CD4-positive, alpha-beta T cell treated with Interleukin-17A for 1 hour (primary cell): ENCODE measurements at regions not wholly inside any gene's neighbourhood (a gene's known extent, or its start where the extent isn't known, plus 50 kb on each side); places are given as distances from the start of the nearest gene placed in this dataset.
A peak's percentile ranks its signal among the peaks of the same experiment; 100 is the strongest.

Source experiments
- DNase-seq: peaks from one replicate; pipeline ENCODE4 v3.0.0-alpha.2; 2020

DNA sequence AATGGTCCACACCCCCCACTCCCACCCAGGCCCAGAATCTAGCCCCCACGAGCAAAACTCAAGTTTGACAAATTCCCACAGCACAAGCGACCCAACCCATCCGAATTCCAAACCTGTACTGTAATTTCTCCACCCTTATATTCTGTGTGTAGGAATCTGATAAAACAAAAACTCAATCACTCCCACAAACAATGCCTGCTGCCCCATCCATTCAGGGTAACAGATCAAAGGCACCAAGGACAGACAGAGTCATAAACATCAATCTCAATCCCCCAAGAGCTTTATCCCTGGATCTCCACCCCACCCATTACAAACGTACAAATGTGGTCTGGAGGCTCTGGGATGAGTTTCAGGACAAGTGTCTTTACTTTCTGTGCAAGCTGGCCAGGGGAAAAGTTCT is 157.8 kb downstream of the AXIN2 start:
- no peak for DNase-seq

DNA sequence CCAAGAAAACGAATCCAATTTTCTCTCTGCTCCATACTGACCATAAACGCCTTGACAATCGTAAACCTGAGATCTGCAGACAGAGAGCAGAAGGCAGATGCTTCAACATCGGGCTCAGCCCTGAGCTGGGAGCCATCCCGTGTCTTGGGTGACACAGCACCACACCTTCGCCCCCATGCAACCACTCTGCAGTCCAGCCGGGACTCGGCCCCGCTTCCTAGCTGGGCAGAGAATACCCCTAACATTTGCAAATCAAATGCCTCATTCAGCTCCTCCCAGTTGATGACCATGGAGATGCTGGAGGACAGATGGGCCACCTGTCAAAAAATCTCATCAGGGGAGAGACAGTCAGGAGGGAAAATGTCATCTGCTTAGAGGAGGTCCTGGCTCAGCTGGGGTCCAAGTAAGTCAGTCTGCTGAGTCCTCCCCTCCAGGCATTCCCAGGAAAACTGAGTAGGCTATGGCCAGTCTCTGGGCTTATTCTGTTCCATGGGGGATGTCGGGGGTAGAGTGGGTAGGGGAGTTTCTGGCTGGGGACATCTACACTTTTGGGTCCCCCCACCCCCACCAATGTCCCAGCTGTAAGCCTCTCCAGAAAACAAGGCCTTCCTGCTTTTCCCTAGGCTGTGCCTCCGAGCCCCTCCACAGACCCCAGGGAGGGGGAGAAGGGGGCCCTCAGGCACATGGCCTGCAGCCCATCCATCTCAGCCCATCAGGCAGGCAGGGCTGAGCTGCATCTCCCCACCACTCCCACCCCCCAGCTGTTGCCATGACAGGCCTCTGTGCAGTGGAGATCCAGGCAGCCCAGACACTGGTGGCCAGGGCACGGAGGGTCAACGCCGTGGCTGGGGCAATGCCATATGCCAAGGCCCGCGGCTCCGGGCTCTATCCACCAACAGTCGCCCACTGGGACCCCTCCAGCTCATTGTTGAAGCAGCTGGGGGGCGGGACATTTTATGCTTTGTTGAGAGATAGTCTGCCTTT is 158.6 kb downstream of the AXIN2 start:
- no peak for DNase-seq

DNA sequence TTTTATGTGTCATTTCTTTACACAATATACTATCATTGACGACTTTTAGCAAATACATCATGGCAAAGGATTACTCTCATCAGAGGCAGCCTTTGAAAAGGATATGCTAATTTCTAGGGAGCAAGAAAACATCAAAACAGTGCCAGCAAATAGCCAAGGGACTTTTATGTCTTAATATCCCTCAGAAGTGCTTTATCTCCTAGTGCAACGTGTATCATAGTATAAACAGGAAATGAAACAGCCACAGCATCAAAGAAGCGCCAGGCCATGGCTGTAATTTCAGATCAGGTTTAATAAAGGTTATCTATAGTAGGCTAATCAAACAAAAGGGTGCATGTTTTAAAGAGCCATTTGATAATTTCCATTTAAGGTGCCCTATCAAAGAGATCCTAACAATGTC is 159.9 kb downstream of the AXIN2 start:
- DNase-seq = no peak

DNA sequence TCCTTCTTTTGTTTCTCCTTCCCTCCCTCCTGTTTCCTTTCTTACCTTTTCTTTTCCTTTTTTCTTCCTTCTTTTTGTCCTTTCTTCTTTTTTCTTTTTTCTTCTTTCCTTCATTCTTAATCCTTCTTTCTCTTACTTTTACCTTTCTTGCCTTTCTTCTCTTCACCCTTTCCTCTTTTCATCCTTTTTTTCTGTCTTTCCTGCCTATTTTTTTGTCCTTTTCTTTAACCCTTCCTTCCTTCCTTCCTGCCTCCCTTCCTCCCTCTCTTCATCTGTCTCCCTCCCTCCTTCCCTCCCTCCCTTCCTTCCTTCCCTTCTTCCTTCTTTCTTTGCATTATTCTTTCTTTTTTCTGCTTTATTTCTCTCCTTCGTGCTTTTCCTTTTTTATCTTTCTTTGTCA is 160.7 kb downstream of the AXIN2 start:
- DNase-seq = no peak

DNA sequence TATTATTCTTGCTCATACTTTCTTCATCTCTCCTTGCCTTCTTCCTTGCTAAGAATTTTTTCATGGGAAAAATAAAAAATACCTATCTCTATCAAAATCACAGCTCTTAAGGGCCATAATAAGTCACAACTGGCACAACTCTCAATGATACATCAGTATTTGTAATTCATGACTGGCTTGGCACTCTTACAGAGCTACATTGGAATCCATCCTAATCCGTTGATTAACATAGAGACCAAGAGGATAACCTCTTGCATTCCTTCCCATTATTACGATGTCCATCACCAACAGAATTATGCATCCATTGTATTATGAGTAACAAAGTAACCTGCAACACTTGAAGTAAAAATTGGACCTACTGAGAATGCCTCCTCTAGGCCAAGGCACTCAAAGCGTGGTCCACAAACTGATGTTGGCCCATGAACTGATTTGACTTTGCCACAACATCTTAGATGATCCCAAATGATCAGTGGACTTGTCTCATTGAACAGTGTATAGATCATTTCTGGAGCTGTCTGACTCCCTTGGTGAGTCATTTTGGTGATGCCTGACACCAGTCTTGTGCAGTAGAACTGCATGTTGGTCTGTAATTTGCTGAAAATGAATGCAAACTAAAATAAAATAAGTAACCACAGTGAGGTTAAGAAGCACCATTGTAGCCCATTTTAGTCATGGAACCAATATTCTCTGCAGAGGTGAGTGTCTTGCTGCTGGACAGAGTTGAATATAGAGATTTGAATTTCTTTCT is 163.2 kb downstream of the AXIN2 start:
- DNase-seq = no peak

DNA sequence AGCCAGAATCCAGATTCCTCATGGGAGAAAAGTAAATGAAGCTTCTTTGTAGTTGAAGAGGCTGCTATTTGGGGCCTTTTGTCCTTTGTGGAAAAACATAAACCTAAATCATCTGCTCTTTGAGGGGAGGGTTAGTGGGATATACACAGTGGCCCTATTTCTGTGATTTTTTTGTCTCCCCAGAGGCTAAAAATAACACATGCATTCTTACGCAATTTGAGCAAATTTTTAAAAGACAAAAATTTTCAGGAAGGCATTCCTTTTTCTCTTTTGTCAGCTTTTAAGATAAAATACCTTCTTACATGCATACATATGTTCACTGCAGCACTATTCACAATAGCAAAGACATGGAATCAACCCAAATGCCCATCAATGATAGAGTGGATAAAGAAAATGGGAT is 165.5 kb downstream of the AXIN2 start:
- no peak for DNase-seq

DNA sequence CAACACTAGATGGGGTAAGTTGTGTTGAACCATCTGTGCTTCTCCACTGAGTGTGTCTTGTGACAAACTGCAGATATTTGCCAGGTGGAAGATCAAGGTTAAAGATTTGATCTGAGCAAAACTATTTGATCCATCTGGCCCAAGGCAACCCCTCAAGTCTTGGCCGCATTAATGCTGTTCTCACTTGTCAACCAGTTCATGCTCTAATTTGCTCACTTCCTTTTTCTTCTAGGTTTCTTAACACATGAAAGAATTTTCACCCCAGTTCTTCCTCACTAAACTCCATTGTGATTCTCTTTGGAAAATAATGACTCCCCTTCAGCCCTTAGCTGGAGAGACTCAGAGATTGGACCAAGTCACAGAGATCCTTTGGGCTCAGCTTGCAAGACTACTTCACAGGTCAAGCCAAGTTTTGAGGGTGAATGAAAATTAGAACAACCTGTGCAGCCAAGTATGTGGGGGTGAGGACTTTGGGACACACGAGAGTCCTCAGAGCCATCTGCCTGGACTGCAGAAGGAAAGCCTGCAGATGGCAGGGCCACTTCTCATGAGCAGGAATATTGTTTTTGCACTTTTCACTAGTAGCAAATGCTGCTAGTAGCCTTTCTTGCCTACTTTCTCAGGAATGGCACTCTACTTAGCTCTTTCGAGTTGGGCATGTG is 166.5 kb downstream of the AXIN2 start:
- DNase-seq = no peak

DNA sequence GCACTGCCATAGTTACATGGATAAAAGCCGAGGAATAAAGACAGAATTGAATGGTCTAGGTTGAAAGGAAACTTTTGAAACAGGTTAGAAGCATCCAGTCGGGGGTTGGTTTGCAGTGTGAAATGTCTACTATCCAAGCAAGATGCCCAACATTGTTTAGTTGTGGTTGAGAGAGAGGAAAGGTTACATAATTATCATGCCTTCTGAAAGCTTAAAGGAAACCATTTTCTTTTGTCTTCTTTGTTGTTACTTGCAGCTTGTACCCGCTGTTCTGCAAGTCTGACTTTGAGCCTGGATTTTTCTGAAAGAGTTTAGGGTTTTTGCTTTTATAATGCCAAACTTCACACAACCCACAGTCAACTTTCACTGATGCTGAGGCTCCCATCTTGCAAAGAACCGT is 167.9 kb downstream of the AXIN2 start:
- no peak for DNase-seq

DNA sequence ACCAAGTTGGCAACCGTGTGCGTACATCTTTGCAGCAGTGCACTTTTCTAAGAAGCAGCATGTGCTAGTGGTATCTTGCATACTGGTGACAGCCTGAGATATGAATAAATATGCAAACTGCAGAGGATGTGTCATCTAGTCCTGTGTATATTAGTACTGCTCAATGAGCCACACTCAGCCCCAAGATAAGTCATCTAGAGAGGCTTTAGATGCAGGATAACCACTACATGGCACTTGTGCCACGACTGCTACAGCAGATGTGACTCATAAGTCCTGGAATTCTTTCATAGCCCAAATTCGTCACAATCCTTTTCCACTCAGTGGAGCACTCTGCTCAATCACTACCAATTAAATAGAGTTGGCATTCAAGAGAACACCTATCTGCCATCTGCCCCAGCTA is 171.5 kb downstream of the AXIN2 start:
- DNase-seq = no peak

DNA sequence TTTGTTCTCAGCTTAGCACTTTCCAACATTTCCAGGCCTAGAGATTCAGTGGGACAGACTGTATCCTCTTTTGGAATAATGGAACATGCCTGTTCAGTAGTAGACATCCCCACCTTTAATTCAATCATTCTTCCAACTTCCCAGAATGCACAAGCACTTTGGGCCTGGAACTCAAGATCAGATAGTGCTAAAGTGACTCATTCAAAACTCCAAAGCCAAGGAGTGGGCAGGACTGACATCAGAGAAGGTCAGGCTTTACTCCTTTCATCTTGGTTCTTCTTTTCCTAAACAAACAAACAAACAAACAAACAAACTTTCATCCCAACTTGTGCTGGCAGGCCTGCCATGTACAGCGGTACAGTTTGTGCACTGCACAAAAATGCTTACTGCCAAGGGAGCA is 172.0 kb downstream of the AXIN2 start:
- no peak for DNase-seq

DNA sequence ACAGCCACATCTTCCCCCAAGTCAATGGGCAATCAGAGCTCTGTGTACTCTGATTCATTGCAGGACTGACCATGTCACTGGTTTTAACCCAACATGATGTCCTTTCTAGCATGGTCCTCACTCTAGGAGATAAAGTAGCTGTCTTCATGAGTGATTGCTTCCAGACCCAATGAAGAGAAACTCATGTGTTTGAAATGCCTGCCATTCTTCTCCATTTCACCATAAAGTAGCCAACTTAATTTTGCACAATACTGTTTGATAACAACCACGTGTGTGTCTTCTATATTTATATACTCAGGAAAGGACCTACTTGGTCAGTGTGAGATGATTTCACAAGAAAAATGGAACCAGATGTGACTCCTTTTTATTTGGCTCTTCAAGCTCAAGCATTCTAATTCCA is 172.5 kb downstream of the AXIN2 start:
- DNase-seq = no peak

DNA sequence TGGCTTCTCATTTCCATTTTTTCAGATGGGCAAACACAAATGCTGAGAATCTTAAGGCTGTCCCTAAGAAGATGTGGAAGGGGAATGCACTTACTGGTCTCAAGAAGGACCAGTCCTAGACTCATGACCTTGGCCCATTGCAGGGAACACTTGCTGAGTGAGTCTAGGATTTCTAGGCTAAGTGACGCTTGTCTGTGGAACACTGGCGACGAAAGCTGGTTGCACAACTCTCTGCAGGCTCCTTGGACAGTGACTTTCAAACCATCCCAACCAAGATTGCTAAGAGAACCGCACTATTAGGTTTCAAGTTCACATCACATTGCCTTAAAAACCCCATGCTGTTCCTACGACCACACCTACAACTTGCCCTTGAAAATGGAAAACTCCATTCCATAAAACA is 174.1 kb downstream of the AXIN2 start:
- DNase-seq = no peak

DNA sequence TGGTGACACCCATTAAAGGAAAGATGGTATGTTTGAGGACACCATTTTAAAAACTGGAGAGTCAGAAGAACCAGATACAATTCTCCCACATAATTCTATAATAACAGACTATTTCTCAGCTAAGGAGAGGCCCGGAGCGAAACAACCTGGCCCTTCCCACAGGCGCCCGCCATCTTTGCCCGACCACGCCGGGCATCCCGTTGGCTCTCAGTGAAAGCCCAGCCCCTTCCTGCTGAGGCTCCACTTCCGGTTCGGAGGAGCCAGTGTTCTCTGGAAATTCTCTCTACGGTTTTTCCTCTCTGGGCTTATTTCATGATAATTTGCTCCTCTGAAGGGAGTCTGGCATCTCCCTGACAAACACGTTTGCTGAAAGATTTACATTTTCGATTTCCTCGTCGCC is 175.7 kb downstream of the AXIN2 start:
- DNase-seq = no peak

DNA sequence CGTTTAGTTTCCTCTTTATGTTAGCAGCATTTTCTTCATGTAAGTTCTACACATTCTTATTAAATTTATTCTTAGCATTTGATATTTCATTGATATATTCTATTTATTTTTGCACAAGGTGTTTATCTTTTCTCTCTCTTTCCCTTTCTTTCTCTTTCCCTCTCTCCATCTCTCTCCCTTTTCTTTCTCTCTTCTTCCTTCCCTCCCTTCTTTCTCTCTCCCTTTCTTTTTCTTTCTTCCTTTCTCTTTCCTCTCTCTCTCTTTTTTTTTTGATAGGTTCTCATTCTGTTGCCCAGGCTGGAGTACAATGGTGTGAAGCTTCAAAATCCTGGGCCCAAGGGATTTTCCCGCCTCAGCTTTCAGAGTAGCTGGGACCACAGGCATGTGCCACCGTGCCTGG is 176.4 kb downstream of the AXIN2 start:
- no peak for DNase-seq

DNA sequence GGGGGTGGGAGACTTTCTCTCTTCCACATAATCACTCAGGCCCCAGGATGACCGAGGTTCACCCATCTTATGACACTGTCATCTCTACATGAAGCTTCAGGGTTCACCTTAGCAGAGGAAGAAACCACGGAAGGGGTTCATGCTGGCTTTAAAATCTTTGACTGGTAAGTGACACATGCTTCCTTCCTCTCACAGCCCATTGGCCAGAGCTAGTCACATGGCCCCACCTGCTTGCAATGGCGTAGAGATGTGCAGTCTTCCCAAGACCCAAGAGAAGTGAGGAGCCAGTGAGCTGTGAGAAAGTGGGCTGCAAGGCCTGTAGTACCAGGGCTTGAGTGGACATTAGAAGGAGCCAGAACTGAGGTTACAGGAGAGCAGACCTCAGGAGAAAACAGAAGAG is 180.3 kb downstream of the AXIN2 start:
- DNase-seq = no peak

DNA sequence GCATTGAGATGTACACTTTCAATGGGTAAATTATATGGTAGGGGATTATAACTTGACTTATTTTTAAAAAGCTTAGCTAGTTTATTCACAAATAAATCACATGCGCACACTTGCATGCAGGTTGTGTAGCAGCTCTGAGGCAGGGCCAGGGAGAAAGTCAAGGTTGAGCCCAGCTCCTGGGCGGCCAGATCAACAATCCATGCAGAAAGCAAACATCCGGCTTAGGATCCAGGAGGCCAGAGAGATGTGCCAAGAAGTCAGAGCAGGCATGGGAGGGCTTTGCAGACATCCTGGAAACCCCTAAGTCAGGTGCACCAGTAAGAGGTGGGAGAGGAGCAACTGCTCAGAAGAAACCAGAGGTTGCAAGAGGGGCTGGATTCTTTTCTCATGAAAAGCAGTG is 186.5 kb downstream of the AXIN2 start:
- no peak for DNase-seq

DNA sequence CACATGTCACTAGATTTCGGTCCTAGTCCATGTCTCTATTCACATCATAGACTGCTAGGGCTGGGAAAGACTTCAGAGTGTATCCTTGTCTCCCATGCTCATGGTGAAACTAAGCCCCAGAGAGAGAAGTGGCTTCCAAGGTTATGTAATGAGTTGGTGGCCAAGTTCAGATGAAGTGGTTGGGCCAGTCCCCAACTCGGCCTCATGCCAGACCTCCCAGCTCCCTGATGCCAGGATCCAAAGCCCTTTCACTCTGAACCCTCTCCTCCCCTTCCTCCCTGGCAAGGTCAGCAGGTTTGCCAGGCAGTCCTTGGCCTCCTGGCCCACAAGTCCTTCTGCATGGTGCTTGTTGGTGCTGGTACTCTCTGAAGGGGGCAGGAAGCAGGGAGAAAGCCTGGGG is 189.7 kb downstream of the AXIN2 start:
- DNase-seq = no peak

DNA sequence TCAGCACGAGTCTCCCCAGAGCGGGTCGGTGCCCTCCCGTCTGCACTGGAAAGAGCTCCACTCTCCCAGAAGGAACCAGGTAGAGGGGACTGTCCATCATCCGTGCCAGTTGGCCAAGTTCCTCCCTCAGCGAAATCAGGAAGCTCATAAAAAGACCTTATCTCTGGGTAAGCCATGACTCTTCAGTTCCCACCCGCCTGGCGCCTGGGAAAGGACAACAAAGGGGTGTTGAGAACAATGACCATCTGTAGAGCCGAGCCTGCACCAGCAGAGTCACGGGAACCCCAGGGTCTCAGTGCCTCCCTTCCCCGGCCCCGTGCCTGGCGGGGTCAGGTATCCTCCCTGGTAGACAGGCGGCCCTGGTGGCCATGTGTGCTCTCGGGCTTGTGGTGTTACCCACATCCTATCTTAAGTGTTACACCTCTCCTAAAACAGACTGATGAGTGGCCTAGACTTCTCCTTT is 190.7 kb downstream of the AXIN2 start:
- peak; percentile 2 for DNase-seq

DNA sequence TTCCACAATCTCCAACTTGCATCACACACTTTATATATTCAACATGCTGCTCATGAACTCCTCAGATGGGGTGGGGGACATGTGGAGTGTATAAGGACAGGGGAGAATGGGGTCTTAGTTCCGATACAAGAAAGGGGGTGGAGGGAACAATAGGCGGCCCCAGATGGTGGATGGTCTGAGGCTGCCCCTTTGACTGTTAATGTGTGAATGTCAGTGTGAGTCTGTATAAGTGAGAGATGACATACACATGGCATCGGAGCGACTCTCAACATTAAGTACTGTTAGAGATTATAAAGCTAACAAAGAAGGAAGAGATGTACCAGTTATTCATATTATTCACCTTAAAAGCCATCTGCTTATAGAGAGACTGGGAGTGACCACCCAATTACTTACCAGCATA is 193.1 kb downstream of the AXIN2 start:
- DNase-seq = no peak

DNA sequence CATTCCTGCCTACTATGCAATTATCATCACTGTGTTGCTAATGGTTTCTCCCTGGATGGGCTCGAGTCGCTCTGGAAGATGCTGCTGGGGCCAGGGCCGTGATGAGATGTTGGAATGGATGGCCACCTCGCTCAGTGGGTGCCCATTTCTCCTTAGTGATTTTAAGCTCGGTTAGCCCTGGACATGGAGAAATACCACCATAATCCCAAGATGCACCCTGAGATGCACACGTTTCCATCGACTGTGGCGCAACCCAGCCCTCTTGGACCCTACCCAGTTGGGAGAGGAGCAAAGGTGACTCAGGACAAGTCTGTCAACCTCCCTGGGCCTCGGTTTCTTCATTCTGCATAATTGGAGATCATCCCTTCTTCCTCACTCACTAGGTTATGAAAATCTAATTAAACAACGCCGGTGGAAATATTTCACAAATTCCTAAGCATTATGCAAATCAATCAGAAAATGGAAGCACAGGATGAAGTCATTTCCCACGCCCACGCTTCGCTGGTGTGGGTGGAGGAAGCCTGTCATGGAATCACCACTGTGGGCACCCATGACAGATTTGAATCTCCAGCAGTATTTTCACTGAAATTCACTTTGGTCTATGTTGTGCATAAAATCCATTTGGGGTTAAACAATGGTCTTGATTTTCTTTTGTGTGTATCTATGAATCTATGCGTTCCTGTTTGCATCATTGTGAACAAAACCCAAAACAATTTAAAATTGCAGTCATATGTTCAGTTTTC is 195.2 kb downstream of the AXIN2 start:
- no peak for DNase-seq

DNA sequence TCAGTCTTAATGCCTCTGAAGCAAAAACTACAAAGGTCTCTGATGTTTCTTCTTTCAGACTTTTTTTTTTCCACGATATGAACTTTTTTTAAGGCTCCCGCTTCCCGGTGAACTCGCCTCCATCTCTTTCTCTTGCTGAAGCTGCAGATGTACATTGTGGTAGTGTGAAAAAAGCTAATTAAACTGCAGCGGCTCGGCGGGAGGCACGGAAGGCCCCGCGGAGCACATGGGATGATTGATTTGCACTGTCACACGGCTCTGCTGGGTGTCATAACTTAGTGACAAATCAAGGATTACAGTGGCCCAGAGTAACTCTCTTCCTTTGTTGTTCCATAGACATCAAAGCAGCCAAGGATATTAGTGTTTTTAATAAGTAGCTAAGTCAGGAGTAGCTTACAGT is 196.3 kb downstream of the AXIN2 start:
- DNase-seq = no peak

DNA sequence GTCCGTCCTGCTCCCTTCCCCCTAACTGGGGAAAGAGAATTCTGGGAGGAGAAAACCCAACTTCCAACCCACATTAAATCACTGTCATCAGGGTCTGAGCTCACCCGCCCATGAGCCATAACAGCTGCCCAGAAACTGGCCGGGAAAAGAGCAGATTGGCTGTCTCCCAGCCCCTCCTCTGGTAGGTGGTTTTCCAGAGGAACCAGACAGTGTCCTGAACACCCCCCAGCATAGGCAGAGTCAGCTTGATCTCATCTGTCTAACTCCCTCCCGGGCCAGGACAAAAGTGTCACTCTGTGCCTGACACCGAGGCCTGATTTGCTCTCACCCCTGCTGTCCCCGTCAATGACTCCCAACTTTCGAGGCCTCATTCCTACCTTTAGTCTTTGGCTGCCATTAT is 197.0 kb downstream of the AXIN2 start:
- DNase-seq = no peak

DNA sequence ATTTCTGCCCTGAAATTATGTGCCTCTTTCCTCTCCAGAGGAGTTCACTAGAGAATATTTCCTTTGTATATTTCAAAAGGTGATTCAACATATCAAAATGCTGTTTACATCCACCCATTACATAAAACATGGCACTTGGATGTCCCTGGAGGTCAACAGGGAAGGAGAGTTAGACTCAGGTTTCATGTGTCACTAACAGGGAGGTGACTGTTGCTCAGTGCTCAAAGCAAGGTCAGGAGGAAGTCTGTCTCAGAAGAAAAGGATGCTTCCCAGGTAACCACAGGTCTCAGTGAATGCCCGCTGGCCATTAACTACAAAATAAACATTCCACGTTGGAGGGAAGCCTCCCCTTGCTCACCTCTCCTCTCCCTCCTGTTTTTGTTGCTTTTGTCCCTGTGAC is 198.6 kb downstream of the AXIN2 start:
- no peak for DNase-seq
